IPS-NIHi11 (cell line): ENCODE measurements at regions not wholly inside any gene's neighbourhood (a gene's known extent, or its start where the extent isn't known, plus 50 kb on each side); places are given as distances from the start of the nearest gene placed in this dataset.

Experiments
- DNase-seq: peaks from one replicate; pipeline ENCODE4 v3.0.0; 2012; ENCODE audit warnings: mixed read lengths, low spot score

- DNase-seq, result peak; percentile 49
Observed at GRCh38 chr2:111219285-111219684, 98.6 kb downstream of the BCL2L11 start.

GRCh38 chr2:111219734-111220505, 99.2 kb downstream of the BCL2L11 start:
- DNase-seq, result no peak

GRCh38 chr2:111220962-111221361, 100.2 kb downstream of the BCL2L11 start:
- DNase-seq, result no peak

DNA sequence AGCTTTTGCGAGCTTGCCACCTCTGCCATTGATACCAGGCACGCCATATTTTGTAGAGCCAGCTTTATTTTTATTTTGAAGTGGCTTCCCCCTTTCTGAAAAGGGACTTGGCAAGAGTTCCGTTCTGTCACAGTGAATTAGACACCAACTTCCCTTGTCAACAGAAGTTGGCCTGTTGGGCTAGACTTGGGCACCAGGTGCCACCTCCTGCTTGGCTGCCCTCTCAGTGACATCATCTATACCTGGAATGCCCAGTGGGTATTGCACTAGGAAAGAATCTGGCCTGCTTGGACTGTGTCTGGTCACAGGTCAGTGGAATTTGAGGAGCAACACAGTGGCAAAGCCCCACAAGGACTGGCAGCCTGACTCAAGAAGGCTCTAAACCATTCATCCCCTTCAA, 101.0 kb downstream of the BCL2L11 start:
- no peak for DNase-seq

- DNase-seq, result no peak
Observed at GRCh38 chr2:111222204-111222866, 101.6 kb downstream of the BCL2L11 start.

DNA sequence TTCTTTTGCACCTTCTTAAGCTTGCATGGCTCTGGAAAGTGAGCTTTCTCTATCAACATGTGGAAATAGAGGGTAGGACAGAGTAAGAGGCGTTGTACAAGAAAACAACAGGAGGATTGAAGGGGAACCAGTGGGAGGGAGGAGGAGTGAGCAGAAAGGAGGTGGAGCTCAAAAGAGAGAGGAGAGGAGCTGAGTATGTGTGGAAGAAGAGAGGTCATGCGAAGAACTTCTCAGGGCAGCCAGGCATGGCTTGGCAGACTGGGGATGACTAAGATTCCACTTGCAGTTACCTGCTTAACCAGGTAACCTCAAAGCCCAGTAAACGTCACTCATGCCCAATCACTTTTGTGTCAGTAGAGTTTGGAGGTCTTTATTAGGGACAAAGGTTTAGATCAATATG, 105.1 kb downstream of the BCL2L11 start:
- no peak for DNase-seq

- no peak for DNase-seq
Observed at GRCh38 chr2:111226876-111227700, 106.4 kb downstream of the BCL2L11 start.

DNA sequence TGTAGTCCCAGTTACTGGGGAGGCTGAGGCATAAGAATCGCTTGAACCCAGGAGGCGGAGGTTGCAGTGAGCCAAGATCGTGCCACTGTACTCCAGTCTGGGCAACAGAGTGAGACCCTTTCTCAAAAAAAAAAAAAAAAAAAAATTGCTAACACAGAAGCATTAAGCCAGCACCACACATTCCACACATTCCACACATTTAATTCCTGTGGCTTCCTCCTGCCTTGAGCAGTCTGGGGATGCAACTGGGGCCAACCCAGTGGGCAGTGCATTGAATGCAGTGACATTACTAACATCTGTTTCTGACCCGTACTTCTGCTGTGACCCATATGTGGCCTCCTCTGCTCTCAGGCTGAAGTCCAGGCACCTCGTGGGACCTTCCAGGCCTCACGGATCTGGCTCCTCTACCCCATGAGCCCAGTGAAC, 107.0 kb downstream of the BCL2L11 start:
- DNase-seq, result peak; percentile 59

DNA sequence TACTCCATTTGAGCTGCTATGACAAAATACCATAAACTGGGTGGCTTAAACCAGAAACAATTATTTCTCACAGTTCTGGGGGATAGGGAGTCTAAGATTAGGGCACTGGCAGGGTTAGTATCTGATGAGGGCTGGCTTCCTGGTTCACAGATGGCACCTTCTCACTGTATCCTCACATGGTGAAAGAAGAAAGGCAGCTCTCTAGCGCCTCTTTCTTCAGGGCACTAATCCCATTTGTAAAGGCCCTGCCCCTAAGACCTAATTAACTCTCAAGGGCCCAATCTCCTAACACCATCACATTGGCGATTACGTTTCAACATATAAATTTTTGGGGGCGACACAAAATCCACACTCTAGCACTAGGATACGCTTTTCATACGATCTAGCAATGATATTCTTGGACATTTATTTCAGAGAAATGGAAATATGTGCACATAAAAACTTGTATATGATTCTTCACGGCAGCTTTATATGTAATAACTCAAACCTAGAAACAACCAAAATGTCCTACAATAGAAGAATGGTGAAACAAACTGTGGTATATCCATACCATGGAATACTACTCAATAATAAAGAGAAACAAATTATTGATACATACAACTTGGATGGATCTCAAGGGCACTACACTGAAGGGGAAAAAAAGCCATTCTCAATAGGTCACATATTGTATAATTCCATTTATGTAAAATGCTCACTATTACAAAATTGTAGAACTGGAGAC, 111.0 kb downstream of the BCL2L11 start:
- DNase-seq, result no peak

GRCh38 chr2:111235192-111236015, 114.7 kb downstream of the BCL2L11 start:
- no peak for DNase-seq

DNA sequence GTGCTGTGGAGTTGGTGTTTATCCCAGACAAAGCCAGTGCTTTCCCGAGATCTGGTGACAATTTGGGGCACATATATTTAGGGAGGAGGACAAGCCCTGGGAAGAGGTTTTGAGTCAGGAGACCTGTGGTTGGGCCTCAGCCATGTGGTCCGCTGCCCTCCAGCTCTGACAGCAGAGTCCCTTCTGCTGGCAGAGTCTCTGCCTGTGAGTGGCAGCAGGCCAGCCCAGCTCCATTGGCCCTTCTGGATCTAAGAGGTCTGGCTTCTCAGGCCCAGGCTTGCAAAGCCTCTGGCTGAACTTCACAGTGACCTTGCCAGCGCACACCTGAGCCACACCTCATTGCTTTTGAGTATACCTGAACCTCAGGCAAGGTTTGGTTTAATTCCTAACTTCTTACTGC, 115.3 kb downstream of the BCL2L11 start:
- DNase-seq, result no peak

- no peak for DNase-seq
Observed at GRCh38 chr2:111238296-111238695, 117.6 kb downstream of the BCL2L11 start.

DNA sequence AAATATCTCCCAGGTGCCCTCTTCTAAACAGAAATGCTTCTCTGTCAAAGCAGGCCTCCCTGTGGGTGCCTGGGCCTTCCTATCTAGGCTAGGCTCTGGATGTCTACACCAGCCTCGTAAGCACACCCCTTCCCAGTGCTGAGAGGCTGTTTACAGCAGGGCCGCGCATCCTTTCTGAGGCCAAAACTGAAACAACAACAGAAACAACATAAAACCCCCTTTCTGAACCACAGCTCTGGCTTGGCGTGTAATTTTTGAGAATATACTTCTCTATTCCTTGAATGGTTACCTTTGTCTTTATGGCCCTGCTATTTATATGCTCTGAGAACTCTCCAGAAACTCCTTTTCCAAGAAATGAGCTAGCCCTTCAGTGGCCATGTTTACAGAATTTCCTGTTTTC, 118.4 kb downstream of the BCL2L11 start:
- no peak for DNase-seq

- no peak for DNase-seq
Observed at GRCh38 chr2:111239581-111240249, 119.0 kb downstream of the BCL2L11 start.

- DNase-seq, result no peak
Observed at GRCh38 chr2:111243295-111243694, 122.6 kb downstream of the BCL2L11 start.

- no peak for DNase-seq
Observed at GRCh38 chr2:111244864-111245263, 124.2 kb downstream of the BCL2L11 start.

DNA sequence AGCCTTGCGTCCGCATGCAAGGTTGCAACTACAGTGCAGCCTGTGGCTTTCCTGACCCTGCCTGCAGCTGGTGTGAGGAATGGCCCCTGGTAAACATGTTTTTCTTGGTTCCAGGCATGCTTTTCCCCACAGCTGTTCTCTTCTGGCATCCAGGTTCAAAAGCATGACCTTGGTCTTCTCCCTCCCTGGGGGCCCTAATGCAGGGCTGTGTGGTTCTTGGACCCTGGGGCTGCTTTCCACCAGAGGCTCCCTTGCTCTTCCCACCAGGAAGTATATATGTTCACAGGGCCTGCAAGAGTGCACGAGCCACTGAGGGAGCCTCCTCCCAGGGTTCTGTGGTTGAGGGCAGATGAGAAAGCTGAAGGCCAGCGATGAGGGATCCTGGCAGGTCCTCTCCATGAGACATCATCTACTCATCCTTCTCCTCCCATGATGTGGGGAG, 125.9 kb downstream of the BCL2L11 start:
- no peak for DNase-seq

DNA sequence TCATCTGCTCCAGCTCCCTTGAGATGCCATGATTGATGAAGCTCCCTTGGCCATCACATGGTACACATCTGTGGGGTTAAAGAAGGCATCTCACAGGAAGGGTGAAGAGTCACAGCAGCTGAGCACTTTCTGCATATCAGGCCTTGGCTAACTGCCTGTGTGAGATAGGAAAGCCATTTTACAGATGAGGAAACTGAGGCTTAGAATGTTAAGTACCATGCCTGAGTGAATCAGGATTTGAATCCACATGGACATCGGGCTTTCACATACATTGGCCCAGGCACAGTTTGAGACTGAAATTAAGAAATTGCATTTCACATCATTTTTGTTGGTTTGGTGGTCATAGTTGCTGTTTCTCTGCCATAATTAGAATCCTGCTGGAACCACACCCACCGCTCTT, 126.8 kb downstream of the BCL2L11 start:
- DNase-seq, result no peak

DNA sequence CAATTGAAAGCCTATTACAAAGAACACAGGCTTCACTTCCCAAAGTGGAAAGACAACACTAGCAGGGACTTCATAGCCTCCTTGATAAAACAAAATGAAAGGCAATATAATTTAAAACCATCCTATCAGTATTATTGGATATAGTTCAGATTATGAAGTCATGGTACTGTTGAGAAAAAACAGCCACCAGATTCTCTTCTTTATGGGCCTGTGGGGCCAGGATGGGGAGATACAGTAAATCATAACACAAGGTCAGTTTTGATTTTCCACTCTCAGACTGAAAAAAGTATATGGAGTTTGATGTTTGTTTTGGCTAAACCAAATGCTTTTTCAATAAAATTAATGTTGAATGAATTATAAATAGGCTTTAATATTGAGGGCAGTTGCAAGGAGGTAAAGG, 129.1 kb downstream of the BCL2L11 start:
- DNase-seq, result no peak

GRCh38 chr2:111250448-111251030, 129.8 kb downstream of the BCL2L11 start:
- no peak for DNase-seq
